Progenitor cell of endocrine pancreas (in vitro differentiated cells): ENCODE measurements at regions not wholly inside any gene's neighbourhood (a gene's known extent, or its start where the extent isn't known, plus 50 kb on each side); places are given as distances from the start of the nearest gene placed in this dataset.

Experiments used
- DNase-seq: peaks from one replicate; pipeline ENCODE4 v3.0.0; 2021; ENCODE audit warnings: low spot score; ENCODE audit not compliant: unreplicated experiment
- H3K27ac Mint-ChIP-seq: 2 replicates; pipeline ENCODE4 v1.8.0; 2021; ENCODE audit warnings: mild to moderate bottlenecking, moderate library complexity, mixed read lengths
- H3K27me3 Mint-ChIP-seq: 2 replicates; pipeline ENCODE4 v1.8.0; 2021; ENCODE audit warnings: mixed read lengths
- H3K36me3 Mint-ChIP-seq: 2 replicates; pipeline ENCODE4 v1.8.0; 2022; ENCODE audit warnings: mixed read lengths; ENCODE audit not compliant: insufficient read depth
- H3K4me1 Mint-ChIP-seq: 2 replicates; pipeline ENCODE4 v1.8.0; 2021; ENCODE audit warnings: low read depth, mixed read lengths
- H3K4me3 Mint-ChIP-seq: 2 replicates; pipeline ENCODE4 v1.8.0; 2021; ENCODE audit warnings: low read depth, mild to moderate bottlenecking, moderate library complexity, mixed read lengths
- H3K9me3 Mint-ChIP-seq: 2 replicates; pipeline ENCODE4 v1.8.0; 2021; ENCODE audit warnings: low read depth, mixed read lengths
- TF ChIP-seq, protein P1 (sequence below): fragments of 200-600 bp; sonication (generic); IDR thresholded peaks from one replicate; pipeline ENCODE4 v1.5.0; 2021; ENCODE audit warnings: antibody characterized with exemption, mild to moderate bottlenecking; ENCODE audit not compliant: unreplicated experiment

DNA sequence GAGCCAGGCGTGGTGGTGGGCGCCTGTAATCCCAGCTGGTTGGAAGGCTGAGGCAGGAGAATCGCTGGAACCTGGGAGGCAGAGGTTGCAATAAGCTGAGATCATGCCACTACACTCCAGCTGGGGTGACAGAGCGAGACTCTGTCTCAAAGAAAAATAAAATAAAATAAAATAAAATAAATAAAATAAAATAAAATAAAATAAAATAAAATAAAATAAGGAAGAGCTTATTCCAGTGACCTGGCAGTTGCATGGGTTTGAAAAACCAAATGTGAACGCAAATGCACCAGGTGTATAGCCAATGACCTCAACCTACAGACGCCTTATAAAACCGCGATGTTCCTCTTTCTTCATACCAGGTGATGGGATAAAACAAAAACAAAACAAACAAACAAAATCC lies 995.7 kb downstream of the TYW1 start:
- H3K4me3 Mint-ChIP-seq: no peak overlapping the region
- H3K27me3 Mint-ChIP-seq: peaks cover 17% of the 10 kb centered on the region
- no peaks in the 10 kb centered on the region for H3K9me3 Mint-ChIP-seq
- no peak overlapping the region for H3K27ac Mint-ChIP-seq
- no peaks in the 10 kb centered on the region for H3K36me3 Mint-ChIP-seq
- TF ChIP-seq, protein P1, sequence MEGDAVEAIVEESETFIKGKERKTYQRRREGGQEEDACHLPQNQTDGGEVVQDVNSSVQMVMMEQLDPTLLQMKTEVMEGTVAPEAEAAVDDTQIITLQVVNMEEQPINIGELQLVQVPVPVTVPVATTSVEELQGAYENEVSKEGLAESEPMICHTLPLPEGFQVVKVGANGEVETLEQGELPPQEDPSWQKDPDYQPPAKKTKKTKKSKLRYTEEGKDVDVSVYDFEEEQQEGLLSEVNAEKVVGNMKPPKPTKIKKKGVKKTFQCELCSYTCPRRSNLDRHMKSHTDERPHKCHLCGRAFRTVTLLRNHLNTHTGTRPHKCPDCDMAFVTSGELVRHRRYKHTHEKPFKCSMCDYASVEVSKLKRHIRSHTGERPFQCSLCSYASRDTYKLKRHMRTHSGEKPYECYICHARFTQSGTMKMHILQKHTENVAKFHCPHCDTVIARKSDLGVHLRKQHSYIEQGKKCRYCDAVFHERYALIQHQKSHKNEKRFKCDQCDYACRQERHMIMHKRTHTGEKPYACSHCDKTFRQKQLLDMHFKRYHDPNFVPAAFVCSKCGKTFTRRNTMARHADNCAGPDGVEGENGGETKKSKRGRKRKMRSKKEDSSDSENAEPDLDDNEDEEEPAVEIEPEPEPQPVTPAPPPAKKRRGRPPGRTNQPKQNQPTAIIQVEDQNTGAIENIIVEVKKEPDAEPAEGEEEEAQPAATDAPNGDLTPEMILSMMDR: no peak
- no peak for DNase-seq
- H3K4me1 Mint-ChIP-seq: peaks cover 14% of the 10 kb centered on the region

DNA sequence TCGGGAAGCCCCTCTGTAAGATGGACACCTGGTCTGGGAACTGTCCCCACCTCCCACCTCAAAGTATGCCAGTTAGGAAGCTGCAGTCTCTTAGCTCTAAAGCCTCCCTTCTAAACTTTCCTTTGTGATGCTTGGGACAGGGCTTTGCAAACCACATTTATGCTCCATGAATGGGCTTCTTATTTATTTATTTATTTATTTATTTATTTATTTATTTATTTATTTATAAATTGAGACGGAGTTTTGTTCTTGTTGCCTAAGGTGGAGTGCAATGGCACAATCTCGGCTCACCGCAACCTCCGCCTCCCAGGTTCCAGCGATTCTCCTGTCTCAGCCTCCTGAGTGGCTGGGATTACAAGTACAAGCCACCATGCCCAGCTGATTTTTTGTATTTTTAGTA lies 1009.4 kb downstream of the TYW1 start:
- no peaks in the 10 kb centered on the region for H3K9me3 Mint-ChIP-seq
- peaks cover 2% of the 10 kb centered on the region for H3K4me1 Mint-ChIP-seq
- no peaks in the 10 kb centered on the region for H3K36me3 Mint-ChIP-seq
- H3K27me3 Mint-ChIP-seq: peaks cover 36% of the 10 kb centered on the region
- no peak overlapping the region for H3K4me3 Mint-ChIP-seq
- TF ChIP-seq, protein P1: no peak
- H3K27ac Mint-ChIP-seq: no peak overlapping the region
- no peak for DNase-seq

DNA sequence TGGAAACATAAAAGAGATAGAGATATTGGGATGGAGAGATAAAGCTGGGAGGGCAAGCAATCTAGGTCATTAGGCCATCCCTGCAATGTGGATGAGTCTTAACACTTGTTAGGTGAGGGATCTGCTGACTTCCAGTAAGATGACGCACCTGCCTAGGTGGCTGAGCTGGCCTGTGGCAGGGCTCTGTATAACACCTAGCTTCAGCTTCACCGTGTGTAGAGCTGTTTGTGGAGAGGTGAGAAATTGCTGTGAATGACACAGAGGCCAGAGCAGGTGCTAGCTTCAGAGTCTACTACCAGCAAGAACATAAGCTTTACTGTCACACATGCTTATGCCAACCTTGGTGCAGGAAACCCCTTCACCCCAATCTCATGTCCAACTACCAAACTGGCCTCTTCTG lies 1010.0 kb downstream of the TYW1 start:
- Mint-ChIP-seq H3K27ac (no peak overlapping the region), H3K27me3 (peaks cover 38% of the 10 kb centered on the region), H3K36me3 (no peaks in the 10 kb centered on the region), H3K9me3 (peaks cover 4% of the 10 kb centered on the region), H3K4me3 (no peak overlapping the region), H3K4me1 (peaks cover 3% of the 10 kb centered on the region)
- DNase-seq: no peak
- TF ChIP-seq, protein P1: no peak

DNA sequence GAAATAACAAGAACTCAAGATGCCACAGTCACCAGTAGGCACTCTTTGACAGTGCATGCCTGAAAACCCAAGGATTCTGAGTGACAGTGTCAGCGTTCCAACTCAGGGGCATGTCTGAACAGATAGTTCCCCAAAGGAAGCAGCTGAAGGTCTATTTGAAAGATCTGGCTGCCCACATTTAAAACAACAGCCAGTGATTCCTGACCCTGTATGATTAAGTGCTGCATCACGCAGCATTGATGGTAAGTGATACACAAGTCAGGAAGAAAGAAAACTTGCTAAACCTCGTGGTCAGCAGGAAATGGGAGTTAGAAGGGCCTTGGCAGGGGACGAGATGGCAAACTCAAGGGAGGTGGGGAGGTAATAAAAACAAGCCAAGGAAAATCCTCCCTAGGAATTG lies 1013.1 kb downstream of the TYW1 start:
- Mint-ChIP-seq H3K27ac (no peak overlapping the region), H3K36me3 (no peaks in the 10 kb centered on the region), H3K4me1 (peaks cover 2% of the 10 kb centered on the region), H3K27me3 (peaks cover 25% of the 10 kb centered on the region), H3K9me3 (peaks cover 5% of the 10 kb centered on the region), H3K4me3 (no peak overlapping the region)
- no peak for DNase-seq
- TF ChIP-seq, protein P1: no peak

DNA sequence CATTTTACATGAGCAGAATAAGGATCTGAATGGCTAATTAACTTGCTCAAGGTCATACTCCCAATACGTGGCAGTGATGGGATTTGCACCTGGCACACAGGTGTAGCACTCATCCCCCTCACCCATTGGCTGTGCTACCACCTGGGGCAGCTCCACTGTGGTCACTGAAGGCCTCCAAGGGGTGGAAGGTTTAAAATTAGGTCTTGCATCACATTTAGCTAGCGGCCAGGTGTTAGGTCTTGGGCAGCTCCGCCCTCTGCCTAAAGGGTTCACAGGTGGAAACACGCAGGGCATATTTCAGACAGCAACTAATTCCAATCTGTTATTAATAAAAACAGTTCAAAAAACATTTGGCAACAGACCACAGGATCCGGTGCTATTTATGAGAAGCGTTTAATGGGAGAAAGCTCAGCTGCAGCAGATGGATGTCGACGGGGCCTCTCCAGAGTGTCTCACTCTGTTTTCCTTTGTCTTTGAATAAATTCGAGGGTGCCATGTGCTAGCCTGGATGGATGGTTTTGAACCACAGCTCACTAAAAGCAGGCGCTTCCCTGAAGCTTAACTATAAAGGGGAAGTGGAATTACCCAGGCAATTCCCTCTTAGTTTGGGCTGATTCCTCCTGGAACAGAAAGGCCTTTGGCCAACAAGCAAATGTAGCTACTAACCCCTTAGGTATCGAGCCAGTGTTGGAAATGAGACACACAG lies 1017.6 kb downstream of the TYW1 start:
- Mint-ChIP-seq H3K27ac (no peak overlapping the region), H3K4me3 (no peak overlapping the region), H3K4me1 (peaks cover 9% of the 10 kb centered on the region), H3K9me3 (peaks cover 5% of the 10 kb centered on the region), H3K27me3 (peaks cover 9% of the 10 kb centered on the region), H3K36me3 (no peaks in the 10 kb centered on the region)
- DNase-seq: no peak
- TF ChIP-seq, protein P1: no peak
